H7 (cell line): ENCODE measurements at regions not wholly inside any gene's neighbourhood (a gene's known extent, or its start where the extent isn't known, plus 50 kb on each side); places are given as distances from the start of the nearest gene placed in this dataset.

ENCODE experiments used
- DNase-seq: peaks from one replicate; pipeline ENCODE4 v3.0.0; 2012
- H3K27me3 ChIP-seq: 2 replicates; pipeline ENCODE4 v1.6.0; 2011; ENCODE audit warnings: mild to moderate bottlenecking, low read length; ENCODE audit not compliant: control insufficient read depth, insufficient read depth
- H3K36me3 ChIP-seq: replicated peaks from 2 replicates; pipeline ENCODE4 v1.5.1; 2011; ENCODE audit warnings: low read length; ENCODE audit not compliant: control insufficient read depth, insufficient read depth
- H3K4me3 ChIP-seq: 2 replicates; pipeline ENCODE4 v1.5.1; 2011; ENCODE audit warnings: low read depth, mild to moderate bottlenecking, control low read depth, low read length, moderate library complexity; ENCODE audit not compliant: insufficient read depth

- Histone ChIP-seq H3K36me3 (no peaks in the 10 kb centered on the region), H3K4me3 (no peak overlapping the region), H3K27me3 (no peaks in the 10 kb centered on the region)
- no peak for DNase-seq
Observed at GRCh38 chr18:51753365-51754057, 556.0 kb upstream of the MEX3C start.

DNA sequence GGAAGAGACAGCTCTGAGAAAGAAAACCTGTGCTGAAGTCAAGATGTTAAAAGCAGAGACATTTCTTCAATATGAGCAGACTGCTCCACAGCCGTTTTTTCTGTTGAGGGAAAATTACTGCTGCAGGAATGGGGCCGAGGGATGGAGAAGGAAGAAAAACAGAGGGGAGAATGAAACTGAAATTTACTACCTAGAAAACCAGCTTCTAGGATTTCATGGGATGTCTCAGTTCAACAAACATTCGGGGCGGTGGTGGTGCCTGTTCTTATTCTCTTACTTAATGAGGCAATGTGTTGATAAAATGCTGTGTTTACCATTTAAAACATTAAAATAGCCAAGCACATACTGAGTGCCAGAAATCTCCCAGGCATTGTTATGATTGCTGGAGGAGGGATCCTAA, 557.1 kb upstream of the MEX3C start:
- Histone ChIP-seq H3K4me3 (no peak overlapping the region), H3K27me3 (no peaks in the 10 kb centered on the region), H3K36me3 (no peaks in the 10 kb centered on the region)
- DNase-seq = no peak

- Histone ChIP-seq H3K36me3 (no peaks in the 10 kb centered on the region), H3K4me3 (no peak overlapping the region), H3K27me3 (no peaks in the 10 kb centered on the region)
- no peak for DNase-seq
Observed at GRCh38 chr18:51757255-51757924, 559.9 kb upstream of the MEX3C start.

DNA sequence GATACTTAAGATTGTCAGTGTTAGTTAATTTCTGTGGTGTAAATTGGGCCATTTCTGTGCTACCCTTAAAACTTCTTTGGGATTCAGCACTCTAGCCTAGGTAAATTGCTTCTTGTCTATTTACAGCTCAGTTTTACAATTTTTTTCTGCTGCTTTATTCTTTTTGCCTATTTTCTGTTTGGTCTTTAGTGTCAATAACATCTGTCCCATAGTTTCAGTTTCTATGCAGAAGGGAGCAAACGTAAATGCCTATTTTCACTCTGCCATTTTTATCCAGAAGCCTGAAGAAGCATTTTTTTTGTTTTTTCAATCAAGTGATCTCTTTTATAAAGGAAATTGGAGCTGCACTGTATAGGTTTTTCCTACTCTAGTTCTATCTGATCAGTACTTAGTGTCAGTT, 564.9 kb upstream of the MEX3C start:
- Histone ChIP-seq H3K4me3 (no peak overlapping the region), H3K27me3 (no peaks in the 10 kb centered on the region), H3K36me3 (no peaks in the 10 kb centered on the region)
- DNase-seq = no peak

DNA sequence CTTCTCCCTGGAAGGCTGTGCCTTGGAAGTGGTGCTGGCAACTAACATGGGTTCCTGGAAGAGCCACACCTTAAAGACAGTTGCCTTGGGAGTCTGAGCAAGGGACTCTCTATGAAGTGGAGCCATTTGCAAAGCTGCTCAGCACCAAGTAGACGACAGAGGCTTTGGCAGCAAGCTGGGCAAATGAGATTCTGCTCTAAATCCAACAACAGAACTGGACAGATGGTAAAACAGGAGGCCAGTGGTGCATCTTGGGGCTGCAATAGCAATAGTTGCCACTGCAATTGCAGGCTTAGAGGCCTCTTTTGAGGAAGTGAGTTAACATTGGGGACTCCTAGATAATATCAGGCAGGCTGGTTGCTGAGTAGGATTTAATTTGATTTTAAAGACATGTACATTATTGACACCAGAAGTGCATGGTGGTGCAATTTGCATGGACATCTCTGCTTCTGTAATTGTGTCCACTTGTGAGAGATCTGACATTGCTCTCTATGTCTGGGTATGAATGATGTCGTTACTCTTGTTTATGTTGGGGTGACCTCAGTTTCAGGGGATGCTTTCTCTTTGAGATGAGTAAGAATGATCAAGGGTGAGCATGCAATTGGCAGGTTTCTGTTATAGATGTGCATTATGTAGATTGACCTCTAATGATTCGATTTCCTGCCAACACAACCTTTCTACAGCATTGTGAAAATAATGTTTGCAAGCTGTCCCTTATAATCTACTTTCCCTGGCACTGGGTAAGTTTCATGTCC, 568.3 kb upstream of the MEX3C start:
- no peak for DNase-seq
- no peaks in the 10 kb centered on the region for H3K27me3 ChIP-seq
- no peaks in the 10 kb centered on the region for H3K36me3 ChIP-seq
- no peak overlapping the region for H3K4me3 ChIP-seq

DNA sequence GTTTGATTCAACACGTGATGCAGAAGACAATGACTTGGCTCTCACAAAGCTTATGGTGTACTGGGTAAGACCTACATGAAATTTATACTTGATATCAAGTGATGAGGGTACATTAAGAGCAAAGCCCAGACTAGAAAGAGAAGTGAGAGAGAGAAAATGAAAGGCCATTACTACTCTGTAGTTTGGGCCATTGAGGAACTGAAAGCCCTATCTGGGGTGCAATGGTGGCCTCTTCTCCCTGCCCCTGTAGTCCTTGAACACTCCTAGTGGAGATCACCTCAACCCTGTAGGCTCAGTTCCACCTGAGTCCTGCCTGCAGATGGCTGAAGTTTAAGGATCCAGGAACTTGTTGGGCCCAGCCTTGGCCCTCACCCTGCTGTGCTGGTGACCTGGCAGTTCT, 569.8 kb upstream of the MEX3C start:
- no peak for DNase-seq
- Histone ChIP-seq H3K4me3 (no peak overlapping the region), H3K27me3 (no peaks in the 10 kb centered on the region), H3K36me3 (no peaks in the 10 kb centered on the region)

- Histone ChIP-seq H3K27me3 (no peaks in the 10 kb centered on the region), H3K36me3 (no peaks in the 10 kb centered on the region), H3K4me3 (no peak overlapping the region)
- no peak for DNase-seq
Observed at GRCh38 chr18:51778115-51778514, 561.9 kb upstream of the DCC start.

GRCh38 chr18:51789871-51790270, 550.1 kb upstream of the DCC start:
- Histone ChIP-seq H3K4me3 (no peak overlapping the region), H3K36me3 (no peaks in the 10 kb centered on the region), H3K27me3 (no peaks in the 10 kb centered on the region)
- DNase-seq = no peak

DNA sequence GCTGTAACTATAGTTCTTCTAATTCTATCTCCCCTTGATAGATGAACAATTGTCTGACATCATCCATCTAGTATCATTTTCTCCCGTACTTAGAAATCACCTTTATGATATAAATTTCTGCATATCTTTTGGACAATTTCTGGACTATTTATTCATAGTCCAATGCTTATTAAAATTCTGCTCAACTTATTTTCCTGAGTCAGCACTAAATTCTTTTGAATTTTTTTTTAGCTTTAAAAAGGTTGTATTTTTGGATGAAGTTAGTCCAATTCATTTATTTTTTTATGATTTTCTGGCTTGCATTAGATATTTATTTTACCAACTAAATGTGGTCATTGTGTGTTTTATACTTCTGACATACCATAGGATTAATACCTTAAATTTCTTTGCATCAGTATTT, 538.5 kb upstream of the DCC start:
- no peaks in the 10 kb centered on the region for H3K36me3 ChIP-seq
- no peaks in the 10 kb centered on the region for H3K27me3 ChIP-seq
- no peak for DNase-seq
- no peak overlapping the region for H3K4me3 ChIP-seq

- Histone ChIP-seq H3K27me3 (no peaks in the 10 kb centered on the region), H3K4me3 (no peak overlapping the region), H3K36me3 (no peaks in the 10 kb centered on the region)
Observed at GRCh38 chr18:51802569-51803428, 537.2 kb upstream of the DCC start.

DNA sequence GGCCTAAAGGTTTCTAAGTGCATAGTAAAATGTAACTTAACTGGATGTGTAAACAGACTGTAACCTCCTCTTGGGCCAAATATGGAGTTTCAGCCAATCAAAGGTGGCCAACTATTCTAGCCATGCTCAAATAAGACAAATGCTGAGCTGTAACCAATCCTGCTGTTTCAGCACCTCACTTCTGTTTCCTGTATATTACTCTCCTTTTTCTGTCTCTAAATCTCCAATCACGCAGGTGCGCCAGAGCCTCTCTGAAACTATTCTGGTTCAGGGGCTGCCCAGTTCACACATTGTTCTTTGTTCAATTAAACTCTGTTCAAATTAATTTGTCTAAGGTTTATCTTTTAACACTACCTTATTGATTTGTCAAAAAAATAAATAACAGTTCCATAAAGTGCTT, 532.7 kb upstream of the DCC start:
- no peak overlapping the region for H3K4me3 ChIP-seq
- DNase-seq = no peak
- H3K36me3 ChIP-seq = no peaks in the 10 kb centered on the region
- H3K27me3 ChIP-seq = no peaks in the 10 kb centered on the region

More at GRCh38 chr18:51802569-51803428, 537.2 kb upstream of the DCC start:
- no peak for DNase-seq

DNA sequence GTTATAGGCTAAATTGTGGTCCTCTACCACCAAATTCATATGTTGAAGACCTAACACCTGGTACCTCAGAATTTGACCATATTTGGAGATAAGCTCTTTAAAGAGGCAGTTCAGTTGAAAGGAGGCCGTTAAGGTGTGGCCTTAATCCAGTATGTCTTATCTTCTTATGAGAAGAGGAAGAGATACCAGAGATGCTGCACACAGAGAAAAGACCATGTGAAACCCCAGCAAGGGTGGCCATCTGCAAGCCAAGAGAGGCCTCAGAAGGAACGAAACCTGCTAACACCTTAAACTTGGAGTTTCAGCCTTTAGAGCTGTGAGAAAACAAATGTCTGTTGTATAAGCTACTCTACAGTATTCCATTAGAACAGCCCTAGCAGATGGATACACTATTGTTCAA, 528.1 kb upstream of the DCC start:
- DNase-seq = no peak
- Histone ChIP-seq H3K4me3 (no peak overlapping the region), H3K36me3 (no peaks in the 10 kb centered on the region), H3K27me3 (no peaks in the 10 kb centered on the region)

- Histone ChIP-seq H3K36me3 (no peaks in the 10 kb centered on the region), H3K27me3 (no peaks in the 10 kb centered on the region), H3K4me3 (no peak overlapping the region)
- no peak for DNase-seq
Observed at GRCh38 chr18:51813740-51814139, 526.3 kb upstream of the DCC start.

GRCh38 chr18:51821610-51822009, 518.4 kb upstream of the DCC start:
- Histone ChIP-seq H3K4me3 (no peak overlapping the region), H3K36me3 (no peaks in the 10 kb centered on the region), H3K27me3 (no peaks in the 10 kb centered on the region)
- no peak for DNase-seq
